Activated CD8-positive, alpha-beta T cell treated with anti-CD3 and anti-CD28 coated beads for 36 hours (primary cell): ENCODE measurements at regions not wholly inside any gene's neighbourhood (a gene's known extent, or its start where the extent isn't known, plus 50 kb on each side); places are given as distances from the start of the nearest gene placed in this dataset.

Source experiments
- ATAC-seq: fragments of 200-7000 bp; cut with Tn5 transposase; one replicate; pipeline ENCODE4 v1.10.0; 2021; ENCODE audit warnings: mild to moderate bottlenecking, moderate library complexity
- CTCF ChIA-PET: fragments of 350-600 bp; sonication (Branson Sonifier 250); formaldehyde crosslinking; loops from one replicate; lab custom pipeline; 2021; ENCODE audit warnings: antibody characterized with exemption; lab: Charles Lee
- POLR2A ChIA-PET: fragments of 350-600 bp; sonication (Branson Sonifier 250); formaldehyde crosslinking; loops from one replicate; lab custom pipeline; 2021; ENCODE audit warnings: antibody characterized with exemption; lab: Charles Lee
- DNase-seq: peaks from one replicate; pipeline ENCODE4 v3.0.0-alpha.2; 2020
- H3K27ac Mint-ChIP-seq: one replicate; pipeline ENCODE4 v1.8.0; 2021; ENCODE audit warnings: mild to moderate bottlenecking, mixed read lengths
- H3K27me3 Mint-ChIP-seq: one replicate; pipeline ENCODE4 v1.8.0; 2021; ENCODE audit warnings: mixed read lengths
- H3K36me3 Mint-ChIP-seq: one replicate; pipeline ENCODE4 v1.8.0; 2021; ENCODE audit warnings: low read depth, mixed read lengths
- H3K4me1 Mint-ChIP-seq: one replicate; pipeline ENCODE4 v1.8.0; 2021; ENCODE audit warnings: low read depth, mixed read lengths
- H3K4me3 Mint-ChIP-seq: one replicate; pipeline ENCODE4 v1.8.0; 2021; ENCODE audit warnings: mild to moderate bottlenecking, moderate library complexity, mixed read lengths
- H3K9me3 Mint-ChIP-seq: one replicate; pipeline ENCODE4 v1.8.0; 2021; ENCODE audit warnings: mixed read lengths
- intact Hi-C: fragments of 100-400 bp; cut with micrococcal nuclease; formaldehyde crosslinking; loops from one replicate; pipeline ENCODE4 v1.10.0; 2022
- TF ChIP-seq, protein P1 (sequence below): fragments of 200-600 bp; IDR thresholded peaks from one replicate; pipeline ENCODE4 v1.8.0; 2022; ENCODE audit warnings: antibody characterized with exemption, mild to moderate bottlenecking

DNA sequence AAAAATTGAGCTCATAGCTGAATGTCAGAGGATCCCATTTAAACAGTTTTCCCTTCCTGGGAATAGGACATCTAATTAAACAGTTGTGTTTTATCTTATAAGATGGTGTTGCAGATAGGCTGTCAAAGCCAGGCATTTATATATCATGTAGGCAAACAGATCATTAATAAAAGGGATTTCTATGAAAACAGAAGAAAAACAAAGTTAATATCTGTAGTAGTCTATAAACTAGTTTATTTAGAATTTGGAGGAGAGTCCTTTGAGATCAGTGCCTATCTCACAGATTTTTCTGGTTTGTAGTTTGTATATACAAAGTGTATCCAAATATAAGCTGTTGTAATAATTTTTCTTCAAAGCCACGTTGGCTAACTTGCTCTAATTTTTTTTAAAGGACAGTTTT, 1738.2 kb upstream of the PIK3C3 start:
- no peaks in the 10 kb centered on the region for H3K27me3 Mint-ChIP-seq

DNA sequence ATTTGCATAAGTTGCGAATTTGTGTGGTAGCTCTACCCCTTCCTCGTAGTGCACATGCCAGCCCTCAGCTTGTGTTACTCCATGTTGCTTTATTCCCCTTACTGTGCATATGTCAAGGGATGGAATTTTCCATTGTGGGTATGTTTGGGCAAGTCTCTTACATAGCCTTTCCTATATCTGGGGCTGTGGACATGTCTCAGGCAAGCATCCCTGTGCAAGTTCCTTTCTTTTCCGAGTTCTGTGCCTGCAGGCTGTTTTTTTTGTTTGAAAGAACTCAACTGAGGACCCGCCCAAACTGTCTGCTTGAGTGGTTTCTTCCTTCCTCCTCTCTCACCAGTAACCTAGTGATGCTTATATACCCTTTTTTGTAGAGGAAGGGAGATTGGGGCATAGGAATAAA, 1739.1 kb upstream of the PIK3C3 start:
- H3K27me3 Mint-ChIP-seq: no peaks in the 10 kb centered on the region
- CTCF ChIA-PET: no interaction called here
- no peak overlapping the region for H3K4me3 Mint-ChIP-seq
- POLR2A ChIA-PET: no interaction called here
- no peaks in the 10 kb centered on the region for H3K36me3 Mint-ChIP-seq
- DNase-seq (no peak), ATAC-seq (no peak)
- H3K27ac Mint-ChIP-seq: no peak overlapping the region
- intact Hi-C loops: no loop called here
- TF ChIP-seq, protein P1, sequence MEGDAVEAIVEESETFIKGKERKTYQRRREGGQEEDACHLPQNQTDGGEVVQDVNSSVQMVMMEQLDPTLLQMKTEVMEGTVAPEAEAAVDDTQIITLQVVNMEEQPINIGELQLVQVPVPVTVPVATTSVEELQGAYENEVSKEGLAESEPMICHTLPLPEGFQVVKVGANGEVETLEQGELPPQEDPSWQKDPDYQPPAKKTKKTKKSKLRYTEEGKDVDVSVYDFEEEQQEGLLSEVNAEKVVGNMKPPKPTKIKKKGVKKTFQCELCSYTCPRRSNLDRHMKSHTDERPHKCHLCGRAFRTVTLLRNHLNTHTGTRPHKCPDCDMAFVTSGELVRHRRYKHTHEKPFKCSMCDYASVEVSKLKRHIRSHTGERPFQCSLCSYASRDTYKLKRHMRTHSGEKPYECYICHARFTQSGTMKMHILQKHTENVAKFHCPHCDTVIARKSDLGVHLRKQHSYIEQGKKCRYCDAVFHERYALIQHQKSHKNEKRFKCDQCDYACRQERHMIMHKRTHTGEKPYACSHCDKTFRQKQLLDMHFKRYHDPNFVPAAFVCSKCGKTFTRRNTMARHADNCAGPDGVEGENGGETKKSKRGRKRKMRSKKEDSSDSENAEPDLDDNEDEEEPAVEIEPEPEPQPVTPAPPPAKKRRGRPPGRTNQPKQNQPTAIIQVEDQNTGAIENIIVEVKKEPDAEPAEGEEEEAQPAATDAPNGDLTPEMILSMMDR: no peak
- no peaks in the 10 kb centered on the region for H3K9me3 Mint-ChIP-seq
- no peaks in the 10 kb centered on the region for H3K4me1 Mint-ChIP-seq

More for the DNA sequence above, 1738.2 kb upstream of the PIK3C3 start:
- no peak overlapping the region for H3K27ac Mint-ChIP-seq
- TF ChIP-seq, protein P1: no peak
- no peak for ATAC-seq
- no peaks in the 10 kb centered on the region for H3K9me3 Mint-ChIP-seq
- H3K4me3 Mint-ChIP-seq: no peak overlapping the region
- H3K36me3 Mint-ChIP-seq: no peaks in the 10 kb centered on the region
- intact Hi-C loops: no loop called here
- ChIA-PET CTCF (no interaction called here), POLR2A (no interaction called here)
- H3K4me1 Mint-ChIP-seq: no peaks in the 10 kb centered on the region
- DNase-seq: no peak

DNA sequence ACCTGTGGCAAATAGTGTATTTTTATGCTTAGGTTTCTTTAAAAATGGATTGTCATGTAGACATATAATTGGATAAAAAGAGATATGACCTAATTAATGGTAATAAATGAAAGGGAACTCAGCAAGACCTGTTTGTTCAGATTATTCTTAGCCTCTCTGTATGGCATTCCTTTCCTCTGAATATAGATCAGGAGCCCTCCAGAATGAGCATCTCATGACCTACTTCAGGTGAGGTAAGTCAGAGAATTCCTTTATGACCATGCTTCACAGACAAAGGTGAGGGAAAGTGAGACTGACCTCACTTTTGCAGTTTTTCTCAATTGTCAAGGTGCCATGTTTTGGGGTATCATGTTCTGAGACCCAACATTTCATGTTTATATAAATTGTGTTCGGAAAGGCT, 1744.3 kb upstream of the PIK3C3 start:
- no peak for DNase-seq
- no peak overlapping the region for H3K27ac Mint-ChIP-seq
- TF ChIP-seq, protein P1: no peak
- POLR2A ChIA-PET: no interaction called here
- H3K4me1 Mint-ChIP-seq: no peaks in the 10 kb centered on the region
- no peak overlapping the region for H3K4me3 Mint-ChIP-seq
- CTCF ChIA-PET: no interaction called here
- H3K9me3 Mint-ChIP-seq: peaks cover 13% of the 10 kb centered on the region
- intact Hi-C loops: no loop called here
- no peaks in the 10 kb centered on the region for H3K27me3 Mint-ChIP-seq
- no peak for ATAC-seq
- H3K36me3 Mint-ChIP-seq: no peaks in the 10 kb centered on the region

DNA sequence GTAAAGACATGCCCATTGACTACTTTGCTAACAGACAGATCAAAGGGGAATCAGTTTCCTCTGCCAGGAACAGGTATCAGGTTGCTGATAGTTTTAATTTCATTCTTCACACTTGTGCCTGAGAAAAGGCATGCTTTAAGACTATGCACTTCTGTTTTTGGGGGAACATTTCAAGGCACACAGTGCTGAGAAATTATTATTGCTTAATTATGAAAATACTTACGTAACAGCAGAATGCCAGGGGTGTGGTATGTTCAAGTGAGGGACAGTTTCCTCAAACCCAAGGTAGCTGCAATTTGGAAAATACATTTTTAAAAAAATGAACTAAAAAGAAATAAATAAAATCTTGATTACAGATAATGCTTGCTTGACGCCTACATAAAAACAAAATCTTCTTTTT, 1746.1 kb upstream of the PIK3C3 start:
- Mint-ChIP-seq H3K36me3 (no peaks in the 10 kb centered on the region), H3K9me3 (peaks cover 13% of the 10 kb centered on the region), H3K4me1 (no peaks in the 10 kb centered on the region), H3K27ac (no peak overlapping the region), H3K4me3 (no peak overlapping the region), H3K27me3 (no peaks in the 10 kb centered on the region)
- TF ChIP-seq, protein P1: no peak
- POLR2A ChIA-PET: no interaction called here
- CTCF ChIA-PET: no interaction called here
- ATAC-seq: no peak
- intact Hi-C loops: no loop called here
- no peak for DNase-seq

DNA sequence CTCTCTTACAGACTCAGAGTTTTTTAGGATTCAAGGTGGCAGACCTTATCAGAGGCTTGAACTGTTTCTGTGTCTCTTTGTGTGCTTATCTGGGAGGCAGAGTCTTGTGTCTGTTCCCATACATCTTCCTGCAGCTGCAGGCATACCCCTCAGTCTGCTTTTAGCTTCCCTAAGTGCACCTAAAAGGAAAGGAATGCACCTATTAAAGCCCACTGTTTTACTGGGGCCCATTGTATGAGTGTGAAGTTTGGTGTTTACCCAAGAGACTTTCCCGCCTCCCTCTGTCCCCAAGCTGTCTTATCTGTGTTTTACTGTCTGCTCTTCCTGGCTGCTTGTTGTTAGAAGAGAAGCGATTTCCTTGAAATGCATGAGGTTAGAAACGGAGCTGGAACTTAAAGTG, 1757.3 kb upstream of the PIK3C3 start:
- Mint-ChIP-seq H3K4me3 (no peak overlapping the region), H3K9me3 (peaks cover 9% of the 10 kb centered on the region), H3K36me3 (no peaks in the 10 kb centered on the region), H3K27me3 (no peaks in the 10 kb centered on the region), H3K27ac (no peak overlapping the region), H3K4me1 (no peaks in the 10 kb centered on the region)
- TF ChIP-seq, protein P1: no peak
- ChIA-PET POLR2A (no interaction called here), CTCF (no interaction called here)
- no peak for ATAC-seq
- DNase-seq: no peak
- intact Hi-C loops: no loop called here
